Esophagus squamous epithelium (tissue), 4 donors: ENCODE measurements at regions not wholly inside any gene's neighbourhood (a gene's known extent, or its start where the extent isn't known, plus 50 kb on each side); places are given as distances from the start of the nearest gene placed in this dataset.

Experiments used
- POLR2A ChIP-seq, 4 donors: fragments of 450-650 bp; IDR thresholded peaks; one replicate each; pipeline ENCODE4 v1.6.1; 2017; ENCODE audit warnings: antibody characterized with exemption in 4 of 4, mild to moderate bottlenecking in 4 of 4, moderate library complexity in 3 of 4
- TF ChIP-seq, protein P1 (sequence below), 6 experiments: fragments of 450-650 bp in 4 of 6; fragments of 200-600 bp in 2 of 6; sonication (generic) in 2 of 6; IDR thresholded peaks; one replicate each; pipeline ENCODE4 v1.5.1; 2016 to 2019; ENCODE audit warnings: antibody characterized with exemption in 6 of 6, mild to moderate bottlenecking in 4 of 6, moderate library complexity in 4 of 6

DNA sequence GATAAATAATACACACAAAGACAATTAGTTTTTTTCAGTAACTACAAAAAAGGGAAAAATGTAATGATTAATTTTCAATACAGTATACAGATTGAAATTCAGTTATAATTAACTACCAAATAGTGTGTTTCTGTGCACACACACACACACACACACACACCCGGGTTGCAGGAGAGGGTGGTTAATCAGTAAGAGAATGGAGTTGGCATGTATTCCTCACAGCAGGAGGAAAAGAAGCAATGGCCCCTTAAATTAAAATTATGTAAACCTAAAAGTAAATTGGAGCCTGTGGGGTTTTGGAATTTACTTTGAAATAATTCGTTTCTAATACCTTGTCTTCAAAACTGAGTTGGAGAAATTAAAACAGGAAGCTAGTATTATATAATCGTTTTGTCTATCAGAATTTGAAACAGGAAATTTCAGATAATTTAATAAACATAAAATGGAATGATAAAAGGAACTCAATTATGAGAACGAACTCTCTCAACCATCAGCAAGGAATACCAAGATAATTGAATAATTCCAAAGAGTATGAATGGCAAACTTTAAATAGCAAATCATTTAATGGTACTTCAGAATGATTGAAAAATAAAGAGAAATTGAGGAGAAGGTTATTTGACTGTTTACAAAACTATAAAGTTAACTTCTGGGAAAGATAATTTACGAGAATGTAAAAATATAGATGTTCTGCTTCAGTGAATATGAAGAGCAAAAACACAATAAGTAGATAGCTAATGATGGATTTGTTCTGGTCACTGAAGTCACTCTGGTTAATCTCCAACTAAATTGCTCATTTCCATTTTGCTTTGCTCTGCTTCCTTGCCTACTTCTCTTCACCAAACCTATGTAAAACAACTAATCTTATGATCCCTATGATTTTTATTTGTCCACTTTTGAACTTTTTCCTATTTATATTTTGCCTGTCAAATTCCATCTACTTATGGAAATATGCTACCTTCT is 547.9 kb upstream of the ZP4 start:
- TF ChIP-seq, protein P1, sequence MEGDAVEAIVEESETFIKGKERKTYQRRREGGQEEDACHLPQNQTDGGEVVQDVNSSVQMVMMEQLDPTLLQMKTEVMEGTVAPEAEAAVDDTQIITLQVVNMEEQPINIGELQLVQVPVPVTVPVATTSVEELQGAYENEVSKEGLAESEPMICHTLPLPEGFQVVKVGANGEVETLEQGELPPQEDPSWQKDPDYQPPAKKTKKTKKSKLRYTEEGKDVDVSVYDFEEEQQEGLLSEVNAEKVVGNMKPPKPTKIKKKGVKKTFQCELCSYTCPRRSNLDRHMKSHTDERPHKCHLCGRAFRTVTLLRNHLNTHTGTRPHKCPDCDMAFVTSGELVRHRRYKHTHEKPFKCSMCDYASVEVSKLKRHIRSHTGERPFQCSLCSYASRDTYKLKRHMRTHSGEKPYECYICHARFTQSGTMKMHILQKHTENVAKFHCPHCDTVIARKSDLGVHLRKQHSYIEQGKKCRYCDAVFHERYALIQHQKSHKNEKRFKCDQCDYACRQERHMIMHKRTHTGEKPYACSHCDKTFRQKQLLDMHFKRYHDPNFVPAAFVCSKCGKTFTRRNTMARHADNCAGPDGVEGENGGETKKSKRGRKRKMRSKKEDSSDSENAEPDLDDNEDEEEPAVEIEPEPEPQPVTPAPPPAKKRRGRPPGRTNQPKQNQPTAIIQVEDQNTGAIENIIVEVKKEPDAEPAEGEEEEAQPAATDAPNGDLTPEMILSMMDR (IDR thresholded peaks at IDR 0.05) = no peak
- no peak for TF ChIP-seq POLR2A (IDR thresholded peaks at IDR 0.05)
